H1 (cell line): ENCODE measurements at regions not wholly inside any gene's neighbourhood (a gene's known extent, or its start where the extent isn't known, plus 50 kb on each side); places are given as distances from the start of the nearest gene placed in this dataset.

Source experiments
- ASH2L ChIP-seq: fragments of 200-600, 300-600 bp; sonication (generic); IDR thresholded peaks from one replicate; pipeline ENCODE4 v1.7.1; 2017; ENCODE audit warnings: low read length
- BRCA1 ChIP-seq: IDR thresholded peaks from 2 replicates; pipeline ENCODE4 v1.6.1; 2012; ENCODE audit warnings: low read depth, low read length, improper control_type of control experiment
- CHD2 ChIP-seq: IDR thresholded peaks from 2 replicates; pipeline ENCODE4 v1.6.1; 2012; ENCODE audit warnings: low read length, improper control_type of control experiment
- CREB1 ChIP-seq: IDR thresholded peaks from 2 replicates; pipeline ENCODE4 v1.6.1; 2012; ENCODE audit warnings: inconsistent platforms
- CTBP2 ChIP-seq: IDR thresholded peaks from 2 replicates; pipeline ENCODE4 v1.7.0; 2011; ENCODE audit warnings: borderline replicate concordance, mild to moderate bottlenecking, moderate library complexity, mixed read lengths, low read length; ENCODE audit not compliant: insufficient read depth, insufficient read length
- GTF2F1 ChIP-seq: IDR thresholded peaks from 2 replicates; pipeline ENCODE4 v1.6.1; 2012; ENCODE audit warnings: low read depth, low read length, improper control_type of control experiment, borderline replicate concordance
- JUND ChIP-seq: IDR thresholded peaks from 2 replicates; pipeline ENCODE4 v1.6.1; 2011; ENCODE audit warnings: mild to moderate bottlenecking, improper control_type of control experiment, low read length
- MAFK ChIP-seq: IDR thresholded peaks from 2 replicates; pipeline ENCODE4 v1.6.1; 2012; ENCODE audit warnings: low read depth, mild to moderate bottlenecking, improper control_type of control experiment, low read length
- NRF1 ChIP-seq: IDR thresholded peaks from 2 replicates; pipeline ENCODE4 v1.6.1; 2011; ENCODE audit warnings: mild to moderate bottlenecking, low read depth, low read length, improper control_type of control experiment
- PHF8 ChIP-seq: fragments of 200-600 bp; sonication (generic); conservative IDR thresholded peaks from 2 replicates; pipeline ENCODE4 v1.7.1; 2012; ENCODE audit warnings: low read depth, mild to moderate bottlenecking, inconsistent platforms, low read length, moderate library complexity
- POLR2A ChIP-seq, 2 experiments: IDR thresholded peaks; 1 replicate in 1 of 2; 2 replicates in 1 of 2; pipeline ENCODE4 v1.6.1; 2011; ENCODE audit warnings: low read depth in 2 of 2, low read length in 2 of 2, mild to moderate bottlenecking in 2 of 2; ENCODE audit errors: control extremely low read depth in 1 of 2
- RNF2 ChIP-seq: fragments of 200-900, 300-1000 bp; sonication (generic); IDR thresholded peaks from 2 replicates; pipeline ENCODE4 v1.7.1; 2016; ENCODE audit warnings: borderline replicate concordance, low read depth, mild to moderate bottlenecking, antibody characterized with exemption, low read length; ENCODE audit not compliant: poor library complexity, severe bottlenecking; ENCODE audit errors: missing control alignments
- RXRA ChIP-seq: IDR thresholded peaks from 2 replicates; pipeline ENCODE4 v1.6.1; 2011; ENCODE audit warnings: low read depth, mild to moderate bottlenecking, low read length, moderate library complexity; ENCODE audit not compliant: insufficient read depth
- SP4 ChIP-seq: IDR thresholded peaks from 2 replicates; pipeline ENCODE4 v1.6.1; 2012; ENCODE audit warnings: low read length, inconsistent platforms
- SRF ChIP-seq: IDR thresholded peaks from 2 replicates; pipeline ENCODE4 v1.6.1; 2011; ENCODE audit warnings: mild to moderate bottlenecking, low read depth, low read length, moderate library complexity
- TBP ChIP-seq: IDR thresholded peaks from 2 replicates; pipeline ENCODE4 v1.6.1; 2011; ENCODE audit warnings: low read depth, low read length, improper control_type of control experiment
- TEAD4 ChIP-seq: IDR thresholded peaks from 2 replicates; pipeline ENCODE4 v1.6.1; 2012; ENCODE audit warnings: low read depth, low read length, inconsistent platforms, mixed read lengths
- ZNF274 ChIP-seq: IDR thresholded peaks from 2 replicates; pipeline ENCODE4 v1.7.0; 2012; ENCODE audit warnings: low read length, borderline replicate concordance; ENCODE audit errors: extremely low read depth
- TF ChIP-seq, protein P1 (sequence below): IDR thresholded peaks from 2 replicates; pipeline ENCODE4 v1.6.1; 2012; ENCODE audit warnings: inconsistent platforms

DNA sequence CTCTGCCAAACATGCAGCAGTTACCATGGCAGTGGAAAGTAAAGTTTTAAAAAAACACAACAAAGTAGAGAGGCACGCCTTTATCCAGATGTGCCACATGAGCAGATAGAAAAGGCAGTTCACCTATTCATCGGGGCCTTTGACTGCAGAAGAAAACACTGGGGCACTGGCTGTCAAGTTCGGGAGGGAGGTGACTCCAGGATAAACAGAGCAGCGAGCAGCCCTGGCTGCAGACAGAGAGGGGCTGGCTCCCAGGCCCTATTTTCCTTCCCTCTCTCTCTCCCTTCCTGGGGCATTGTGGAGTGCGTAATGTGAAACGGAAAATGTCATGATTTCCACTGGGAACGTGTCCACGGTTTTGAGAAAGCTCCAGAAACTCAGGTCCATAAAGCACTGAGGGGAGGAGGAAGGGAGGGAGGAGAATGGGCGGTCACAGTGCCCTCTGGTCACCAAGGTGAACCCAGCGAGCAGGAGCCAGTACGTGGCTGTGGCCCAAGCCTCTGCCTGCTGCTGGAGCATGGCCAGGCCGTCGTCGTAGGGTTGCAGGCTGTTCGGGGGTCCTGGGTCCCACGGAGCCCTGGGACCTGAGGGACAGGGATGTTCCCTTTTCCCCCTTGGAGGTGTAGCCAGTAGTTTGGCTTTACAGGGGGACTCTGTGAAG is 114.7 kb upstream of the IRF2BP2 start (continued):
- TF ChIP-seq TBP (no peak), NRF1 (no peak), MAFK (no peak), SRF (no peak), TEAD4 (no peak), SP4 (no peak), RXRA (no peak), ASH2L (peak; percentile 34), JUND (no peak), ZNF274 (no peak), CREB1 (no peak), RNF2 (no peak), POLR2A (IDR thresholded peaks at IDR 0.05; ENCODE audit: control extremely low read depth in 1 of 2, low read depth in 2 of 2, low read length in 2 of 2) (peak in 1 of 2 experiments; percentile 14; a peak in 1 of 3 replicates), CHD2 (no peak), BRCA1 (no peak), PHF8 (no peak), CTBP2 (no peak), GTF2F1 (no peak)
- TF ChIP-seq, protein P1, sequence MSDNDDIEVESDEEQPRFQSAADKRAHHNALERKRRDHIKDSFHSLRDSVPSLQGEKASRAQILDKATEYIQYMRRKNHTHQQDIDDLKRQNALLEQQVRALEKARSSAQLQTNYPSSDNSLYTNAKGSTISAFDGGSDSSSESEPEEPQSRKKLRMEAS = peak; percentile 24
